GM12874 (cell line): ENCODE measurements at regions not wholly inside any gene's neighbourhood (a gene's known extent, or its start where the extent isn't known, plus 50 kb on each side); places are given as distances from the start of the nearest gene placed in this dataset.

ENCODE experiments used
- TF ChIP-seq, protein P1 (sequence below): IDR thresholded peaks from 2 replicates; pipeline ENCODE4 v1.5.1; 2011; ENCODE audit warnings: low read depth, mild to moderate bottlenecking, control low read depth, low read length, moderate library complexity; ENCODE audit not compliant: insufficient read depth

DNA sequence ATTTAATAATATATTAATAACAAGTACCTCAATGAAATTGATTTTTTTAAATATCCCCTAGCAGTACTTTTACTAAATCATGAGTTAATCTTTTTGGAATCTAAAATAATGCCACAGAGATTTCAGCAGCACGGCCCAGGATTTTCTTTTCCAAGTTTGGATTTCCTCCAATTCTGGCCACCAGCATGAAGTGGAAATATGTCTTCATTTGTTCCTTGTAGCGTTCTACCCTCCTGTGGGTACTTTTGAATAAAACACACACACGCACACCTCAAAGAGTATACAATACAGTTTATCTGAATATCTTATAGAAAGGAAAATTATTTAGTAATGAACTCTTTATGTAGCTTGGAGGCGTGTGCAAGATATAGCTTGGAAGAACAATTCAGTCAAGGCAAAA lies 125.1 kb upstream of the STT3B start:
- TF ChIP-seq, protein P1, sequence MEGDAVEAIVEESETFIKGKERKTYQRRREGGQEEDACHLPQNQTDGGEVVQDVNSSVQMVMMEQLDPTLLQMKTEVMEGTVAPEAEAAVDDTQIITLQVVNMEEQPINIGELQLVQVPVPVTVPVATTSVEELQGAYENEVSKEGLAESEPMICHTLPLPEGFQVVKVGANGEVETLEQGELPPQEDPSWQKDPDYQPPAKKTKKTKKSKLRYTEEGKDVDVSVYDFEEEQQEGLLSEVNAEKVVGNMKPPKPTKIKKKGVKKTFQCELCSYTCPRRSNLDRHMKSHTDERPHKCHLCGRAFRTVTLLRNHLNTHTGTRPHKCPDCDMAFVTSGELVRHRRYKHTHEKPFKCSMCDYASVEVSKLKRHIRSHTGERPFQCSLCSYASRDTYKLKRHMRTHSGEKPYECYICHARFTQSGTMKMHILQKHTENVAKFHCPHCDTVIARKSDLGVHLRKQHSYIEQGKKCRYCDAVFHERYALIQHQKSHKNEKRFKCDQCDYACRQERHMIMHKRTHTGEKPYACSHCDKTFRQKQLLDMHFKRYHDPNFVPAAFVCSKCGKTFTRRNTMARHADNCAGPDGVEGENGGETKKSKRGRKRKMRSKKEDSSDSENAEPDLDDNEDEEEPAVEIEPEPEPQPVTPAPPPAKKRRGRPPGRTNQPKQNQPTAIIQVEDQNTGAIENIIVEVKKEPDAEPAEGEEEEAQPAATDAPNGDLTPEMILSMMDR: no peak

DNA sequence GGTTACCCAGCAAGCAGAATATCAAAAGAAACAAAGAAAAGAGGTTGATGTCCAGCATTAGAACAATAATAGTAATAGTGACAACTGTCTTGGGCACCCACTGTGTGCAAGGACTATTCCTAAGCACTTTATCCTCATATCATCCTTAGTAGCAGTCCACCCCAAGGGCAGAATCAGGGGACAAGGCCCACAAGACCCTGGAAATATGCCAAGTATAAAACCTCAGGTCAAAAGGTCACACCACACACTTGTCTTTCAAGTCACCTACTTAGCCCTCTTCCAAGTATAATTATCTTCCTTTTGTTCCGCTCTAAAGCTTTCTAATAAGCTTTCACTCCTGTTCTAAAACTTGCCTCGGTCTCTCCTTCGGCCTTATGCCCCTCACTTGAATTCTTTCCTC lies 124.0 kb upstream of the STT3B start:
- TF ChIP-seq, protein P1: no peak

DNA sequence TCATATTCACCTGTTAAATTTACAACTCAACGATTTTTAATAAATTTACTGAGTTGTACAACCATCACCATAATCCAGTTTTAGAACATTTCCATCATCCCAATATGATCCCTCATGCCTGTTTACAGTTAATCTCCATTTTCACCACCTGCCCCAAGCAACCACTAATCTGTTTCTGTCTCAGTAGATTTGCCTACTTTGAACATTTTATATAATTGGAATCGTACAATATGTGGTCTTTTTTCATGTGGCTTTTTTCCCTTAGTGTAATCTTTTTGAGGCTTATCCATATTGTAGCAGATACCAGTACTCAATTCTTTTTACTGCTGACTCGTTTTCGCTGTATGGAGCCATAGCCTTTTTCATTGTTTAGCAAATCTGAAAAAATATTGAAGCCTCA lies 123.3 kb upstream of the STT3B start:
- TF ChIP-seq, protein P1: no peak

DNA sequence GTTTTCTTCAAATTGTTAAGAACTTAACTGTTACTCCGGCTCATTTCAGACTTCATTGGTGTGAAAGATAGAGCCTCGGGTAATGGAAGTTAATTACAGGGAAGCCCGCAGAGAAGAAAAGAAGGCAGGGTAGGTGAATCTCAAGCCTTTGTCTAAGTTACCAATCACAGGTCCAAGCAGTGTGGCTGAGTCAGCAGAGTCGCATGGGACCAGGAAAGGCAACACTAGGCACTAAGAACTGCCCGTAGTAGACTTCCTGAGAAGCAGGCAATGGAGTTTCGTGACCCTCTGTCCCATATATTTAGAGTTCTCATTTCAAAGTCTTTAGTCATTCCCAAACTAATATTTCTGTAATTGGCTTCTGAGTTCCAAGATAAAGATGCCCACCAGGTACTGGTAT lies 122.9 kb upstream of the STT3B start:
- TF ChIP-seq, protein P1: no peak

DNA sequence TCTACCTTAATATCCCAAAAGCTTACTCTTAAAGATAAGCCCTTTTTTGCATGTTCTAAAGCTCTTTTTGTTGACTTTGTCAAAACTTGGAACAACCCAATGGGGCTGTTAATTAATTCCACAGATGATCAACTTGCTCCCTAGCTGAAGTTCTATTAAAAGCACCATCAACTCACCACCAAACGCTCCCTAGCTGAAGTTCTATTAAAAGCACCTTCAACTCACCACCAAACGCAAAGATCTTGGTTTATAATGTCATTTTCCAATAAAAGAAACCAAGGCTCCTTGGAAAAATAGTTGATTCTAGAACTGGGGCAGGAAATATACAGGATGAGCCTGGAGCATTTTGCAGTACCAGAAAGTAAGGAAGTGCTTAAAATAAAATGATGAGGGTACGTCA lies 122.3 kb upstream of the STT3B start:
- TF ChIP-seq, protein P1: no peak

DNA sequence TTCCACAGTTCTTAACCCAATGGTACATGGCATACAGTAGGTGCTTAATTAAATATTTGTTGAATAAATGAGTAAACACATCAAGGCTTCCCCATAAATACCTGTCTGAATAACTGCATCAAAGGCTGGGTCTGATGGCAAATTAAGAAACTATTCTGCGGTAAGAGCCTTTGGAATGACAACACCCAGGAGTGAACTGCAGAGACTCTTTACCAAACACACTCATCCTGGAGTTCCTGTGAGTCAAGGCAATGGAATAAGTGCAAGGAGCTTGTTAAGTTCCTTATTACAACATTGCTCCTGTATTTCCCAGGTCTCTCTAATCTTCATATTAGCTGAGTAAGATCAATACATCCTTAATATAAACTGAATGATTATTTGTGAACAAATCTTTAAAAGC lies 119.9 kb upstream of the STT3B start:
- TF ChIP-seq, protein P1: no peak

DNA sequence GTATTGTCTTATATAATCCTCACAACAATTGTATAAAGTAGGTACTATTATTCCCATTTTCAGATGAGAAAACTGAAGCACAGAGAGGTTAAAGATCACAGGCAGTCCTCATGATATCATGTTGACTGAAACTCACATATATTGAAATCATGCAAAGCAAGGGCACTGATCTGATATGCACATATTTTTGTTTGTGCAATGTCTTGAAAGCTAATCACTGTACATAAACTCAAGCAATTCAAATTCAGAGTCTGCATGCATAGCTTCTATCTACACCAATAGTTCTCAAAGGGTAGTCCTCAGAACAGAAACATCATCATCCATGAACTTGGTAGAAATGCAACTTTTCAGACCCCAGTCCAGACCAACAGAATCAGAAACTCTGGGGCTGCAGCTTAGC lies 119.2 kb upstream of the STT3B start:
- TF ChIP-seq, protein P1: no peak

DNA sequence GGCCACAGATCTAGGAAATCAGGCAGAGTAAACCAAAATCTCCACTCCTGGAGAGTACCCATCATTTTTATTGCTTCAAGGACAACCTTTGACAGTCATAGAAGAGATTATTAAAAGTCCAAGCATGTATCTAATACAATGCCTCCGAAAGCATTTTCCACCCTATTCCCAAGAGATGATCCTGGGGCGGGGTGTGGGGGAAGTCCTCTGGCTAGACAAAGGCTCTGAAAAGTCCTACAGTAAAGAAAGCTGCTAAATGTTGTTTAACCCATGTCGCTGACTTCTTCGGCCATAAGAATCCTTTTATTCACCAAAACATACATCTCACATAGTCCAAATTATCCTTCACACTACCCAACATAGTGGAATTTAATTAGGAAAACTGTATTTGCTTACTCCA lies 115.7 kb upstream of the STT3B start:
- TF ChIP-seq, protein P1: no peak
